ENCODE measurements at regions not wholly inside any gene's neighbourhood (a gene's known extent, or its start where the extent isn't known, plus 50 kb on each side); places are given as distances from the start of the nearest gene placed in this dataset.
"Not testable (repeated sequence)": the region's sequence is repeated elsewhere in the genome, so short reads cannot be mapped to it uniquely, and the experiment has no call there.

GRCh38 chr11:45407226-45407625 lies 121.1 kb upstream of the SYT13 start:
- Histone ChIP-seq H3K36me3 (ENCODE audit: control insufficient read depth, insufficient read depth, low read length) (no peaks in the 10 kb centered on the region), H3K4me1 (ENCODE audit: control insufficient read depth, insufficient read depth, low read length) (no peaks in the 10 kb centered on the region), H3K4me3 (ENCODE audit: low read length) (no peak overlapping the region), H3K9me3 (ENCODE audit: control insufficient read depth, insufficient read depth, low read length) (no peaks in the 10 kb centered on the region), H3K27ac (ENCODE audit: low read length) (no peak overlapping the region), H3K27me3 (ENCODE audit: control insufficient read depth, insufficient read depth, low read length) (peaks cover 9% of the 10 kb centered on the region)
- WGBS (ENCODE audit: insufficient coverage), result 62% methylated on average over 4 of the region's 4 CpGs
- Mint-ChIP-seq H3K4me3 (no peak overlapping the region), H3K36me3 (no peaks in the 10 kb centered on the region), H3K4me1 (no peaks in the 10 kb centered on the region), H3K27me3 (ENCODE audit: low read depth in 2 of 2) (peaks cover 33 to 42% of the 10 kb centered on the region in 2 donors), H3K9me3 (no peaks in the 10 kb centered on the region), H3K27ac (no peak overlapping the region)
- intact Hi-C loops (cut with micrococcal nuclease), result no loop called here
- no peak for ATAC-seq
- no peak for DNase-seq
- TF ChIP-seq CTCF (IDR thresholded peaks at IDR 0.05), result no peak

- peaks cover 2% of the 10 kb centered on the region for H3K27me3 ChIP-seq (ENCODE audit: control insufficient read depth, insufficient read depth, low read length)
- Mint-ChIP-seq H3K27me3 (ENCODE audit: low read depth in 2 of 2) (peaks cover 29 to 31% of the 10 kb centered on the region in 2 donors), H3K36me3 (no peaks in the 10 kb centered on the region), H3K4me1 (no peaks in the 10 kb centered on the region), H3K9me3 (no peaks in the 10 kb centered on the region), H3K4me3 (no peak overlapping the region), H3K27ac (no peak overlapping the region)
- H3K4me1 ChIP-seq (ENCODE audit: control insufficient read depth, insufficient read depth, low read length), result no peaks in the 10 kb centered on the region
- no peak overlapping the region for H3K27ac ChIP-seq (ENCODE audit: low read length)
- no peaks in the 10 kb centered on the region for H3K9me3 ChIP-seq (ENCODE audit: control insufficient read depth, insufficient read depth, low read length)
- no peak for TF ChIP-seq CTCF (IDR thresholded peaks at IDR 0.05)
- H3K4me3 ChIP-seq (ENCODE audit: low read length), result no peak overlapping the region
- ATAC-seq (no peak), DNase-seq (no peak)
- intact Hi-C loops (cut with micrococcal nuclease), result no loop called here
- WGBS (ENCODE audit: insufficient coverage), result 40% methylated on average over 2 of the region's 3 CpGs
- no peaks in the 10 kb centered on the region for H3K36me3 ChIP-seq (ENCODE audit: control insufficient read depth, insufficient read depth, low read length)
These were observed 120.0 kb upstream of the SYT13 start for GRCh38 chr11:45405916-45406670.

- 50% methylated on average over 1 of the region's 1 CpG for WGBS (ENCODE audit: insufficient coverage)
- H3K9me3 Mint-ChIP-seq; H3K4me3 ChIP-seq (ENCODE audit: low read length); intact Hi-C loops (cut with micrococcal nuclease); DNase-seq; H3K4me1 ChIP-seq (ENCODE audit: control insufficient read depth, insufficient read depth, low read length); H3K27ac Mint-ChIP-seq; H3K4me1 Mint-ChIP-seq; H3K9me3 ChIP-seq (ENCODE audit: control insufficient read depth, insufficient read depth, low read length); ATAC-seq; H3K27ac ChIP-seq (ENCODE audit: low read length); H3K4me3 Mint-ChIP-seq; H3K36me3 ChIP-seq (ENCODE audit: control insufficient read depth, insufficient read depth, low read length); H3K27me3 ChIP-seq (ENCODE audit: control insufficient read depth, insufficient read depth, low read length); H3K36me3 Mint-ChIP-seq: not testable (repeated sequence)
- H3K27me3 Mint-ChIP-seq (ENCODE audit: low read depth in 2 of 2), result peaks cover 19 to 23% of the 10 kb centered on the region in 2 donors
These were observed 117.4 kb upstream of the SYT13 start for GRCh38 chr11:45403521-45403920.

GRCh38 chr11:45402049-45402630 lies 116.0 kb upstream of the SYT13 start:
- Mint-ChIP-seq H3K27me3 (ENCODE audit: low read depth in 2 of 2) (peaks cover 10 to 15% of the 10 kb centered on the region in 2 donors), H3K4me3 (no peak overlapping the region), H3K9me3 (no peaks in the 10 kb centered on the region), H3K36me3 (no peaks in the 10 kb centered on the region), H3K4me1 (no peaks in the 10 kb centered on the region), H3K27ac (no peak overlapping the region)
- no peak overlapping the region for H3K27ac ChIP-seq (ENCODE audit: low read length)
- intact Hi-C loops (cut with micrococcal nuclease), result no loop called here
- no peaks in the 10 kb centered on the region for H3K27me3 ChIP-seq (ENCODE audit: control insufficient read depth, insufficient read depth, low read length)
- no peak for TF ChIP-seq CTCF (IDR thresholded peaks at IDR 0.05)
- no peaks in the 10 kb centered on the region for H3K36me3 ChIP-seq (ENCODE audit: control insufficient read depth, insufficient read depth, low read length)
- ATAC-seq (no peak), DNase-seq (no peak)
- no peaks in the 10 kb centered on the region for H3K9me3 ChIP-seq (ENCODE audit: control insufficient read depth, insufficient read depth, low read length)
- no peaks in the 10 kb centered on the region for H3K4me1 ChIP-seq (ENCODE audit: control insufficient read depth, insufficient read depth, low read length)
- no CpG with 5 or more reads among the region's 1 CpG for WGBS (ENCODE audit: insufficient coverage)
- no peak overlapping the region for H3K4me3 ChIP-seq (ENCODE audit: low read length)

Measured in natural killer cell (primary cell).